GM12878 (cell line): ENCODE measurements at regions not wholly inside any gene's neighbourhood (a gene's known extent, or its start where the extent isn't known, plus 50 kb on each side); places are given as distances from the start of the nearest gene placed in this dataset.

Source experiments
- ATAC-seq: fragments of 200-7000 bp; cut with Tn5 transposase; 3 replicates; pipeline ENCODE4 v1.9.1; 2020; ENCODE audit warnings: mild to moderate bottlenecking, moderate library complexity
- BruUV-seq: library from RNA; stranded (reverse); fragments of 400-500 nt; replicated peaks from 2 replicates; lab custom pipeline; 2021; lab: Mats Ljungman, UMichigan
- CTCF ChIA-PET: fragments of 300-600 bp; sonication (Branson Sonifier 250); formaldehyde crosslinking; extraction: SDS; loops from one replicate; lab custom pipeline; 2021; ENCODE audit warnings: inconsistent platforms; lab: Yijun Ruan, JAX
- POLR2A ChIA-PET: fragments of 350-600 bp; formaldehyde crosslinking; extraction: SDS; loops from one replicate; lab custom pipeline; 2021; ENCODE audit warnings: inconsistent platforms; lab: Charles Lee
- RAD21 ChIA-PET: fragments of 300-600 bp; sonication (Branson Sonifier 250); formaldehyde crosslinking; loops from one replicate; lab custom pipeline; 2023; ENCODE audit warnings: antibody characterized with exemption; ENCODE audit not compliant: unreplicated experiment; lab: Charles Lee
- SMC1A ChIA-PET: fragments of 300-600 bp; sonication (Branson Sonifier 250); formaldehyde crosslinking; loops from one replicate; lab custom pipeline; 2023; ENCODE audit not compliant: unreplicated experiment, uncharacterized antibody; lab: Charles Lee
- DNase-seq: peaks from one replicate; pipeline ENCODE4 v3.0.0-alpha.2; 2011; ENCODE audit warnings: low read depth, low spot score
- FAIRE-seq: peaks from 3 replicates; lab custom pipeline; 2011; peaks lifted over from hg19 to GRCh38; lab: Jason Lieb, UNC
- H2AFZ ChIP-seq: 2 replicates; pipeline ENCODE4 v1.6.0; 2011; ENCODE audit warnings: low read depth, low read length, control low read depth; ENCODE audit not compliant: control insufficient read depth
- H3K27ac ChIP-seq: 2 replicates; pipeline ENCODE4 v1.5.1; 2011; ENCODE audit warnings: control low read depth; ENCODE audit not compliant: control insufficient read depth, insufficient read depth
- H3K27me3 ChIP-seq, 2 experiments: replicated peaks in 1 of 2; 2 replicates each; pipeline versions ENCODE4 v1.6.0 to v1.6.1; 2011; ENCODE audit warnings: low read length in 1 of 2; ENCODE audit not compliant: control insufficient read depth in 2 of 2, insufficient read depth in 2 of 2
- H3K36me3 ChIP-seq, 2 experiments: 2 replicates each; pipeline ENCODE4 v1.5.1; 2011; ENCODE audit warnings: low read length in 1 of 2; ENCODE audit not compliant: control insufficient read depth in 2 of 2, insufficient read depth in 2 of 2
- H3K4me1 ChIP-seq: 2 replicates; pipeline ENCODE4 v1.6.1; 2011; ENCODE audit warnings: mild to moderate bottlenecking, low read length, moderate library complexity, mixed read lengths; ENCODE audit not compliant: control insufficient read depth, insufficient read depth
- H3K4me2 ChIP-seq: 2 replicates; pipeline ENCODE4 v1.6.0; 2011; ENCODE audit warnings: control low read depth; ENCODE audit not compliant: control insufficient read depth, insufficient read depth
- H3K4me3 ChIP-seq: fragments of 200-600 bp; sonication (generic); 2 replicates; pipeline ENCODE4 v1.5.1; 2016
- H3K79me2 ChIP-seq: 2 replicates; pipeline ENCODE4 v1.6.0; 2011; ENCODE audit warnings: low read length; ENCODE audit not compliant: control insufficient read depth, insufficient read depth
- H3K9ac ChIP-seq: 2 replicates; pipeline ENCODE4 v1.8.0; 2011; ENCODE audit warnings: low read length, control low read depth, mixed read lengths; ENCODE audit not compliant: control insufficient read depth, insufficient read depth
- H3K9me3 ChIP-seq: replicated peaks from 3 replicates; pipeline ENCODE4 v1.5.1; 2011; ENCODE audit warnings: mild to moderate bottlenecking, low read length; ENCODE audit not compliant: control insufficient read depth, insufficient read depth
- H4K20me1 ChIP-seq: 2 replicates; pipeline ENCODE4 v1.6.0; 2011; ENCODE audit not compliant: control insufficient read depth, insufficient read depth
- BRCA1 ChIP-seq: IDR thresholded peaks from 2 replicates; pipeline ENCODE4 v1.6.1; 2011; ENCODE audit warnings: low read depth, low read length, improper control_type of control experiment
- CBX3 ChIP-seq: fragments of 200-600 bp; sonication (generic); IDR thresholded peaks from 2 replicates; pipeline ENCODE4 v1.6.1; 2016; ENCODE audit warnings: low read depth, borderline replicate concordance
- MTA3 ChIP-seq: IDR thresholded peaks from 2 replicates; pipeline ENCODE4 v1.6.1; 2012; ENCODE audit warnings: low read length, inconsistent platforms, borderline replicate concordance
- MYC ChIP-seq: IDR thresholded peaks from 2 replicates; pipeline ENCODE4 v1.6.1; 2011; ENCODE audit warnings: mild to moderate bottlenecking, low read length, moderate library complexity, inconsistent platforms; ENCODE audit not compliant: insufficient read depth, insufficient replicate concordance, insufficient read length, severe bottlenecking
- NFIC ChIP-seq: IDR thresholded peaks from 2 replicates; pipeline ENCODE4 v1.6.1; 2012; ENCODE audit warnings: low read depth, mild to moderate bottlenecking, inconsistent platforms, low read length, moderate library complexity
- NFYA ChIP-seq: IDR thresholded peaks from 2 replicates; pipeline ENCODE4 v1.6.1; 2011; ENCODE audit warnings: low read depth, mild to moderate bottlenecking, low read length, improper control_type of control experiment, borderline replicate concordance
- RBBP5 ChIP-seq: fragments of 200-600 bp; sonication (generic); conservative IDR thresholded peaks from 2 replicates; pipeline ENCODE4 v1.6.1; 2016
- STAT1 ChIP-seq: fragments of 450-650 bp; conservative IDR thresholded peaks from 2 replicates; pipeline ENCODE4 v1.6.1; 2014; ENCODE audit warnings: antibody characterized with exemption, mild to moderate bottlenecking
- SUZ12 ChIP-seq: fragments of 200-600 bp; sonication (generic); IDR thresholded peaks from one replicate; pipeline ENCODE4 v1.6.1; 2018; ENCODE audit warnings: antibody characterized with exemption, mild to moderate bottlenecking; ENCODE audit not compliant: unreplicated experiment
- WRNIP1 ChIP-seq: IDR thresholded peaks from 2 replicates; pipeline ENCODE4 v1.6.1; 2011; ENCODE audit warnings: low read depth, low read length, improper control_type of control experiment, borderline replicate concordance
- ZNF687 ChIP-seq: fragments of 450-650 bp; IDR thresholded peaks from 2 replicates; pipeline ENCODE4 v1.6.1; 2017; ENCODE audit warnings: mild to moderate bottlenecking, moderate library complexity
- ZSCAN29 ChIP-seq: fragments of 450-650 bp; IDR thresholded peaks from 2 replicates; pipeline ENCODE4 v1.6.1; 2017; ENCODE audit warnings: mild to moderate bottlenecking, moderate library complexity
- WGBS: methylation state at CpG from one replicate; pipeline ENCODE4 v1.1.6; 2016; ENCODE audit warnings: low lambda C conversion rate; ENCODE audit not compliant: insufficient replicate concordance, insufficient coverage; ENCODE audit errors: missing lambda C conversion rate; 5-methylcytosine and 5-hydroxymethylcytosine counted together
- in situ Hi-C: fragments of 300-500 bp; cut with MboI; formaldehyde crosslinking; loops from 9 replicates; pipeline ENCODE4 v1.14.3; 2018; ENCODE audit warnings: mixed read lengths
- intact Hi-C: fragments of 100-400 bp; cut with micrococcal nuclease; formaldehyde crosslinking; loops from one replicate; pipeline ENCODE4 v1.14.2; 2022; ENCODE audit not compliant: unreplicated experiment

GRCh38 chr2:180625006-180625844 lies 355.2 kb upstream of the UBE2E3 start (continued):
- TF ChIP-seq ZNF687 (no peak), CBX3 (no peak), BRCA1 (no peak), ZSCAN29 (no peak), MYC (no peak)

- no peak for DNase-seq
- Histone ChIP-seq H3K9me3 (no peaks in the 10 kb centered on the region), H3K4me3 (no peak overlapping the region), H3K36me3 (no peaks in the 10 kb centered on the region), H3K27me3 (no peaks in the 10 kb centered on the region), H4K20me1 (no peaks in the 10 kb centered on the region), H3K9ac (no peak overlapping the region), H2AFZ (no peak overlapping the region), H3K27ac (no peak overlapping the region), H3K4me2 (no peak overlapping the region), H3K4me1 (no peaks in the 10 kb centered on the region), H3K79me2 (no peaks in the 10 kb centered on the region)
- CTCF ChIA-PET, result interaction anchor here (1.1 kb wide), 1 partner anchor 8 kb away, joined by 3 read pairs; no protein-coding TSS in a partner anchor
- RAD21 ChIA-PET, result no interaction called here
- no peak for FAIRE-seq
- ATAC-seq, result no peak
- POLR2A ChIA-PET, result no interaction called here
- no TSS peak for BruUV-seq
- SMC1A ChIA-PET, result no interaction called here
- in situ Hi-C loops (no loop called here), intact Hi-C loops (no loop called here)
- 33% methylated on average over 3 of the region's 3 CpGs for WGBS
- TF ChIP-seq MTA3 (no peak), RBBP5 (no peak), SUZ12 (no peak), STAT1 (no peak), WRNIP1 (no peak), NFIC (no peak), ZNF687 (no peak), NFYA (no peak)
These were observed 358.2 kb upstream of the UBE2E3 start for GRCh38 chr2:180621941-180622918.
